ENCODE measurements at regions not wholly inside any gene's neighbourhood (a gene's known extent, or its start where the extent isn't known, plus 50 kb on each side); places are given as distances from the start of the nearest gene placed in this dataset.
"Not testable (repeated sequence)": the region's sequence is repeated elsewhere in the genome, so short reads cannot be mapped to it uniquely, and the experiment has no call there.

- DNase-seq, result no peak
Observed at GRCh38 chr7:109498131-109498530, 928.5 kb downstream of the DNAJB9 start.

GRCh38 chr7:109503421-109503820, 933.7 kb downstream of the DNAJB9 start:
- no peak for DNase-seq

GRCh38 chr7:109522585-109522984, 952.9 kb downstream of the DNAJB9 start:
- no peak for DNase-seq

GRCh38 chr7:109527833-109528232, 958.2 kb downstream of the DNAJB9 start:
- no peak for DNase-seq

- DNase-seq, result no peak
Observed at GRCh38 chr7:109529712-109530111, 960.0 kb downstream of the DNAJB9 start.

- DNase-seq, result no peak
Observed at GRCh38 chr7:109532262-109532992, 962.8 kb downstream of the DNAJB9 start.

- DNase-seq, result no peak
Observed at GRCh38 chr7:109545686-109546085, 976.0 kb downstream of the DNAJB9 start.

- no peak for DNase-seq
Observed at GRCh38 chr7:109549471-109550193, 980.0 kb downstream of the DNAJB9 start.

GRCh38 chr7:109552017-109552416, 982.3 kb downstream of the DNAJB9 start:
- no peak for DNase-seq

GRCh38 chr7:109577265-109577664, 1007.6 kb downstream of the DNAJB9 start:
- no peak for DNase-seq

- DNase-seq, result no peak
Observed at GRCh38 chr7:109579901-109580300, 1010.2 kb downstream of the DNAJB9 start.

GRCh38 chr7:109582211-109582610, 1012.5 kb downstream of the DNAJB9 start:
- no peak for DNase-seq

GRCh38 chr7:109596948-109597347, 1027.3 kb downstream of the DNAJB9 start:
- not testable (repeated sequence) for DNase-seq

GRCh38 chr7:109611656-109612055, 1042.0 kb downstream of the DNAJB9 start:
- DNase-seq, result no peak

- DNase-seq, result no peak
Observed at GRCh38 chr7:109616551-109617069, 1046.9 kb downstream of the DNAJB9 start.

GRCh38 chr7:109622320-109622719, 1052.6 kb downstream of the DNAJB9 start:
- DNase-seq, result no peak

- DNase-seq, result not testable (repeated sequence)
Observed at GRCh38 chr7:109632890-109633289, 1063.2 kb downstream of the DNAJB9 start.

- DNase-seq, result no peak
Observed at GRCh38 chr7:109635374-109635773, 1065.7 kb downstream of the DNAJB9 start.

GRCh38 chr7:109637428-109637990, 1067.8 kb downstream of the DNAJB9 start:
- DNase-seq, result no peak

- DNase-seq, result no peak
Observed at GRCh38 chr7:109638321-109638720, 1068.6 kb downstream of the DNAJB9 start.

GRCh38 chr7:109639561-109639960, 1069.9 kb downstream of the DNAJB9 start:
- DNase-seq, result no peak

- no peak for DNase-seq
Observed at GRCh38 chr7:109641445-109641844, 1071.8 kb downstream of the DNAJB9 start.

- no peak for DNase-seq
Observed at GRCh38 chr7:109646124-109646523, 1076.5 kb downstream of the DNAJB9 start.

GRCh38 chr7:109646594-109646993, 1076.9 kb downstream of the DNAJB9 start:
- DNase-seq, result not testable (repeated sequence)

Measured in stimulated activated naive CD4-positive, alpha-beta T cell (primary cell).